CD14-positive monocyte (primary cell): ENCODE measurements at regions not wholly inside any gene's neighbourhood (a gene's known extent, or its start where the extent isn't known, plus 50 kb on each side); places are given as distances from the start of the nearest gene placed in this dataset.
A peak's percentile ranks its signal among the peaks of the same experiment; 100 is the strongest.

ENCODE experiments used
- DNase-seq, 3 donors: peaks; one replicate each; pipeline ENCODE4 v3.0.0-alpha.2; 2011 to 2022
- H2AFZ ChIP-seq: 2 replicates; pipeline ENCODE4 v1.6.0; 2012; ENCODE audit warnings: mild to moderate bottlenecking, low read depth, low read length, inconsistent platforms; ENCODE audit not compliant: insufficient read depth, poor library complexity, severe bottlenecking
- H3K27ac ChIP-seq, 2 donors: 1 replicate in 1 of 2; 2 replicates in 1 of 2; pipeline ENCODE4 v1.5.1; 2012 to 2013; ENCODE audit warnings: low read length in 2 of 2, control low read depth in 1 of 2, inconsistent platforms in 1 of 2, low read depth in 1 of 2, mild to moderate bottlenecking in 1 of 2
- H3K27me3 ChIP-seq, 2 donors: one replicate each; pipeline versions ENCODE4 v1.6.0 to v1.6.1; 2011 to 2013; ENCODE audit warnings: low read length in 2 of 2; ENCODE audit not compliant: control insufficient read depth in 2 of 2, insufficient read depth in 2 of 2
- H3K36me3 ChIP-seq, 2 donors: replicated peaks in 1 of 2; 1 replicate in 1 of 2; 2 replicates in 1 of 2; pipeline versions ENCODE4 v1.5.1 to v1.6.1; 2012 to 2013; ENCODE audit warnings: low read length in 2 of 2, control low read depth in 1 of 2, inconsistent platforms in 1 of 2, mild to moderate bottlenecking in 1 of 2; ENCODE audit not compliant: insufficient read depth in 2 of 2, control insufficient read depth in 1 of 2
- H3K4me1 ChIP-seq, 2 donors: 1 replicate in 1 of 2; 2 replicates in 1 of 2; pipeline versions ENCODE4 v1.5.1 to v1.6.1; 2012 to 2013; ENCODE audit warnings: low read length in 2 of 2, control low read depth in 1 of 2, inconsistent platforms in 1 of 2, mild to moderate bottlenecking in 1 of 2, moderate library complexity in 1 of 2; ENCODE audit not compliant: insufficient read depth in 2 of 2, control insufficient read depth in 1 of 2
- H3K4me2 ChIP-seq: replicated peaks from 2 replicates; pipeline ENCODE3; 2012; ENCODE audit warnings: low read length, moderate library complexity, mild to moderate bottlenecking; ENCODE audit not compliant: poor library complexity, severe bottlenecking; ENCODE audit errors: extremely low read depth
- H3K4me3 ChIP-seq, 3 experiments: fragments of 200-600 bp in 1 of 3; sonication (generic) in 1 of 3; replicated peaks in 1 of 3; 1 replicate in 2 of 3; 2 replicates in 1 of 3; pipeline ENCODE4 v1.5.1; 2011 to 2013; ENCODE audit warnings: low read length in 3 of 3, mild to moderate bottlenecking in 3 of 3, control low read depth in 2 of 3, low read depth in 2 of 3, inconsistent platforms in 1 of 3, moderate library complexity in 1 of 3
- H3K79me2 ChIP-seq: 2 replicates; pipeline ENCODE4 v1.6.0; 2012; ENCODE audit warnings: mild to moderate bottlenecking, control low read depth, inconsistent platforms, low read length, moderate library complexity; ENCODE audit not compliant: insufficient read depth
- H3K9ac ChIP-seq: 2 replicates; pipeline ENCODE4 v1.6.0; 2017; ENCODE audit warnings: low read length, mild to moderate bottlenecking; ENCODE audit not compliant: insufficient read depth, poor library complexity, severe bottlenecking
- H3K9me3 ChIP-seq, 2 donors: replicated peaks in 1 of 2; 1 replicate in 1 of 2; 2 replicates in 1 of 2; pipeline versions ENCODE4 v1.5.1 to v1.6.1; 2012 to 2013; ENCODE audit warnings: low read length in 2 of 2, control low read depth in 1 of 2; ENCODE audit not compliant: control insufficient read depth in 1 of 2, insufficient read depth in 1 of 2
- H4K20me1 ChIP-seq: 2 replicates; pipeline ENCODE4 v1.6.0; 2012; ENCODE audit warnings: mild to moderate bottlenecking, low read length, control low read depth, moderate library complexity; ENCODE audit not compliant: insufficient read depth
- H3K27ac Mint-ChIP-seq, 7 donors: one replicate each; pipeline ENCODE4 v1.8.0; 2020; ENCODE audit warnings: mild to moderate bottlenecking in 7 of 7, mixed read lengths in 7 of 7, moderate library complexity in 6 of 7, inconsistent platforms in 2 of 7
- H3K27me3 Mint-ChIP-seq, 3 donors: one replicate each; pipeline ENCODE4 v1.8.0; 2021 to 2022; ENCODE audit warnings: low read depth in 3 of 3, mild to moderate bottlenecking in 3 of 3, mixed read lengths in 3 of 3, moderate library complexity in 3 of 3, inconsistent platforms in 1 of 3
- H3K36me3 Mint-ChIP-seq, 2 donors: one replicate each; pipeline ENCODE4 v1.8.0; 2020; ENCODE audit warnings: mixed read lengths in 2 of 2, inconsistent platforms in 1 of 2, mild to moderate bottlenecking in 1 of 2
- H3K4me1 Mint-ChIP-seq: one replicate; pipeline ENCODE4 v1.8.0; 2020; ENCODE audit warnings: mild to moderate bottlenecking, mixed read lengths
- H3K4me3 Mint-ChIP-seq, 2 donors: one replicate each; pipeline ENCODE4 v1.8.0; 2020; ENCODE audit warnings: mild to moderate bottlenecking in 2 of 2, mixed read lengths in 2 of 2, moderate library complexity in 1 of 2
- H3K9me3 Mint-ChIP-seq, 7 donors: one replicate each; pipeline ENCODE4 v1.8.0; 2020 to 2022; ENCODE audit warnings: mixed read lengths in 7 of 7, mild to moderate bottlenecking in 6 of 7, moderate library complexity in 6 of 7, inconsistent platforms in 2 of 7
- CTCF ChIP-seq: fragments of 200-600 bp; IDR thresholded peaks from one replicate; pipeline ENCODE4 v1.8.0; 2022; ENCODE audit warnings: antibody characterized with exemption, mild to moderate bottlenecking
- WGBS: methylation state at CpG from one replicate; pipeline ENCODE4 v1.1.5; 2013; ENCODE audit warnings: missing lambda C conversion rate; ENCODE audit not compliant: insufficient coverage; 5-methylcytosine and 5-hydroxymethylcytosine counted together
- intact Hi-C, 2 donors: fragments of 100-400 bp; cut with micrococcal nuclease; formaldehyde crosslinking; loops; one replicate each; pipeline versions ENCODE4 v1.15.0 to v1.15.1; 2023

- H3K9me3 ChIP-seq = peaks cover 0 to 2% of the 10 kb centered on the region in 2 donors
- H3K9ac ChIP-seq = no peak overlapping the region
- no peak overlapping the region for H3K4me3 Mint-ChIP-seq
- H4K20me1 ChIP-seq = no peaks in the 10 kb centered on the region
- WGBS = 84% methylated on average over 8 of the region's 15 CpGs
- intact Hi-C loops = no loop called here
- H3K4me2 ChIP-seq = no peak overlapping the region
- no peaks in the 10 kb centered on the region for H3K79me2 ChIP-seq
- H3K36me3 Mint-ChIP-seq = no peaks in the 10 kb centered on the region
- H3K4me3 ChIP-seq = no peak overlapping the region
- no peaks in the 10 kb centered on the region for H3K4me1 ChIP-seq
- H3K9me3 Mint-ChIP-seq = peaks cover 0 to 7% (median 4%) of the 10 kb centered on the region in 7 donors
- no peaks in the 10 kb centered on the region for H3K27me3 ChIP-seq
- no peak overlapping the region for H3K27ac ChIP-seq
- no peak for TF ChIP-seq CTCF
- H2AFZ ChIP-seq = no peak overlapping the region
- peaks cover 6 to 14% (median 12%) of the 10 kb centered on the region in 3 donors for H3K27me3 Mint-ChIP-seq
- H3K27ac Mint-ChIP-seq = peak overlapping the region in 1 of 7 donors; percentile 47
- H3K4me1 Mint-ChIP-seq = no peaks in the 10 kb centered on the region
- H3K36me3 ChIP-seq = no peaks in the 10 kb centered on the region
- DNase-seq = no peak
Observed at GRCh38 chr17:65366102-65366844, 195.2 kb downstream of the AXIN2 start.

- intact Hi-C loops = no loop called here
- Histone ChIP-seq H4K20me1 (no peaks in the 10 kb centered on the region), H3K4me1 (no peaks in the 10 kb centered on the region), H3K79me2 (no peaks in the 10 kb centered on the region), H3K27me3 (no peaks in the 10 kb centered on the region), H3K27ac (no peak overlapping the region), H3K9me3 (peaks cover 0 to 2% of the 10 kb centered on the region in 2 donors), H3K4me3 (no peak overlapping the region), H3K4me2 (no peak overlapping the region), H3K36me3 (no peaks in the 10 kb centered on the region), H2AFZ (no peak overlapping the region), H3K9ac (no peak overlapping the region)
- Mint-ChIP-seq H3K4me1 (no peaks in the 10 kb centered on the region), H3K36me3 (no peaks in the 10 kb centered on the region), H3K4me3 (no peak overlapping the region), H3K27me3 (peaks cover under 1 to 6% (median 6%) of the 10 kb centered on the region in 3 donors), H3K9me3 (peaks cover 0 to 7% (median 0%) of the 10 kb centered on the region in 7 donors), H3K27ac (no peak overlapping the region)
- no peak for TF ChIP-seq CTCF
- 68% methylated on average over 7 of the region's 11 CpGs for WGBS
- no peak for DNase-seq
Observed at GRCh38 chr17:65365169-65365568, 196.3 kb downstream of the AXIN2 start.
